Right lobe of liver (tissue), 6 donors: ENCODE measurements at regions not wholly inside any gene's neighbourhood (a gene's known extent, or its start where the extent isn't known, plus 50 kb on each side); places are given as distances from the start of the nearest gene placed in this dataset.

Experiments used
- ATAC-seq, 4 donors: fragments of 200-7000 bp; cut with Tn5 transposase; one replicate each; pipeline ENCODE4 v1.9.1; 2020; ENCODE audit warnings: mild to moderate bottlenecking in 4 of 4, moderate library complexity in 4 of 4
- DNase-seq, 3 donors: peaks; one replicate each; pipeline ENCODE4 v3.0.0-alpha.2; 2020
- H3K27ac ChIP-seq, 3 donors: fragments of 200-600 bp; one replicate each; pipeline ENCODE4 v1.8.0; 2022
- H3K27me3 ChIP-seq, 2 donors: fragments of 200-600 bp; one replicate each; pipeline ENCODE4 v1.8.0; 2022
- H3K36me3 ChIP-seq, 4 donors: fragments of 200-600 bp; sonication (generic) in 1 of 4; one replicate each; pipeline versions ENCODE4 v1.5.1 to v1.8.0; 2017 to 2022; ENCODE audit warnings: control low read depth in 1 of 4
- H3K4me1 ChIP-seq, 4 donors: fragments of 200-600 bp; sonication (generic) in 1 of 4; one replicate each; pipeline versions ENCODE4 v1.5.1 to v1.8.0; 2017 to 2022; ENCODE audit warnings: control low read depth in 1 of 4
- H3K4me3 ChIP-seq, 3 donors: fragments of 200-600 bp; one replicate each; pipeline ENCODE4 v1.8.0; 2022
- H3K9me3 ChIP-seq, 4 donors: fragments of 200-600 bp; sonication (generic) in 1 of 4; one replicate each; pipeline versions ENCODE4 v1.5.1 to v1.8.0; 2017 to 2022; ENCODE audit warnings: control low read depth in 1 of 4
- CTCF ChIP-seq, 4 donors: fragments of 200-600 bp in 3 of 4; fragments of 450-650 bp in 1 of 4; IDR thresholded peaks; one replicate each; pipeline versions ENCODE4 v1.5.1 to v1.8.0; 2016 to 2022; ENCODE audit warnings: antibody characterized with exemption in 4 of 4, mild to moderate bottlenecking in 2 of 4
- POLR2A ChIP-seq: fragments of 450-650 bp; IDR thresholded peaks from one replicate; pipeline ENCODE4 v1.6.1; 2017; ENCODE audit warnings: antibody characterized with exemption, mild to moderate bottlenecking
- WGBS: methylation state at CpG from one replicate; pipeline ENCODE4 v1.1.6; 2018; ENCODE audit warnings: low coverage, low lambda C conversion rate; ENCODE audit not compliant: insufficient coverage; ENCODE audit errors: missing lambda C conversion rate; 5-methylcytosine and 5-hydroxymethylcytosine counted together
- intact Hi-C, 2 donors: fragments of 100-400 bp; cut with DNase I; formaldehyde crosslinking; loops; one replicate each; pipeline versions ENCODE4 v1.11.2 to v1.14.1; 2022
- donor health status: DM: no; HTN: yes; CAD: no.
- donor health status: DM: no; HTN: no; CAD: no.
- donor health status: DM: no; HTN: no; CAD: no.
- donor health status: DM: no; HTN: yes; CAD: no.
- donor health status: DM: no; HTN: yes; CAD: no.

DNA sequence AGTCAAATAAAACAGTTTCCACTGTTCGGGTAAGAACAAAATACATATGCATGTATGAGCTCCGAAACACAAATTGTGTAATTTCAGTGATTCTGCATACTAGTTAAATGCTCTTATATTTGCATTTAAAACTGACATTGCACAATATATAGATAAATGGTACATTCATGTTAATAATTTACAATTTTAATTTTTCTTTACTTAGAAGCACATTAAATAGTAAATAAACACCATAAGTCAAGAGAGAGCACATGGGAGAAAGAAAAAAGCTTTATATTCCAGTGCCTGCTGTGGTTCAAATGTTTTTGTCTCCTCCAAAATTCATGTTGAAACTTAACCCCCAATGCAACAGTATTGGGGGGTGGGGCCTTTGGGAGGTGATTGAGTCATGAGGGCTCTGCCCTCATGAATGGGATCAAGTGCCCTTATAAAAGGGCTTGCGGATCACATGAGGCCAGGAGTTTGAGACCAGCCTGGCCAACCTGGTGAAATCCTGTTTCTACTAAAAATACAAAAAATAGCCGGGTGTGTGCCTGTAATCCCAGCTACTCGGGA, 322.9 kb downstream of the BCOR start:
- no peaks in the 10 kb centered on the region for H3K9me3 ChIP-seq
- TF ChIP-seq CTCF (IDR thresholded peaks at IDR 0.05), result no peak
- TF ChIP-seq POLR2A, result no peak
- intact Hi-C loops, result no loop called here
- ATAC-seq (no peak), DNase-seq (no peak)
- no peaks in the 10 kb centered on the region for H3K27me3 ChIP-seq
- H3K4me3 ChIP-seq, result no peak overlapping the region
- WGBS, result 64% methylated on average over 5 of the region's 5 CpGs
- no peaks in the 10 kb centered on the region for H3K36me3 ChIP-seq
- H3K4me1 ChIP-seq, result peaks cover 0 to 4% (median 0%) of the 10 kb centered on the region in 4 donors
- H3K27ac ChIP-seq, result no peak overlapping the region

GRCh38 chrX:39777623-39778025, 320.1 kb downstream of the BCOR start:
- ATAC-seq, result no peak
- H3K4me3 ChIP-seq, result no peak overlapping the region
- no peaks in the 10 kb centered on the region for H3K27me3 ChIP-seq
- TF ChIP-seq CTCF (IDR thresholded peaks at IDR 0.05) (no peak), POLR2A (no peak)
- no peaks in the 10 kb centered on the region for H3K36me3 ChIP-seq
- intact Hi-C loops, result no loop called here
- no peak for DNase-seq
- WGBS, result no CpG with 5 or more reads among the region's 5 CpGs
- no peaks in the 10 kb centered on the region for H3K9me3 ChIP-seq
- H3K27ac ChIP-seq, result no peak overlapping the region
- H3K4me1 ChIP-seq, result no peaks in the 10 kb centered on the region

DNA sequence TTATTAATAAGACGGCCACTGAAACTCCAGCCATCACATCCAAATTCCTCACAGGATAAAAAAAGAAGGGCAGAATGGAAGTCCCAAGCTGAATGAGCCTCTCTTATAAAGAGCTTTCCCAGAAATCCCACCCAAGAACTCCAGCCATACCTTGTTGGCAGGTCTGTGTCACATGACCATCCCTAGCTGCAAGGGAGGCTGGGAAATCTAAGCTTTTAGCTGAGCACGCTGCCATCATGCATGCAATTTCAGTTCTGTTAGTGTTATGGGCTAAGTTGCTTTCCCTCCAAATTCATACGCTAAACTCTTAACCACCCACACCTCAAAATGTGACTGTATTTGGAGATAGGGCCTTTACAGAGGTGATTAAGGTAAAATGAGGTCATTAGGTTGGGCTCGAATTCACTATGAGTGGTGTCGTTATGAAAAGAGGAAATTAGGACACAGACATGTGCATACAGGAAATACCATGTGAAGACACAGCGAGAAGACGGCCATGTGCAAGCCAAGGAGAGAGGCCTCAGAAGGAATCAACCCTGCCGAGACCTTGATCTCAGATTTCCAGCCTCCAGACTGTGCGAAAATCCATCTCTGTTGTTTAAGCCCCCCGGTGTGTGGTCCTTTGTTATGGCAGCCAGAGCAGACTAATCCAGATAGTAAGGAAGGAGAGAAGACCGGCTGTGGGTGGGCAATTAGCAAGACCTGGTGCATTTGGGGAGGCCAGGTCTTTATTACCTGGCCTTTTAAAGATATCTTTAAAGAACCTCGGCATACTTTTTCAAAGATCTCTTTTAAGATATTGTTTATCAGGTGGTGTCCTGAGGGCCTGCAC, 317.6 kb downstream of the BCOR start:
- no peak for DNase-seq
- ATAC-seq, result no peak
- TF ChIP-seq POLR2A, result no peak
- TF ChIP-seq CTCF (IDR thresholded peaks at IDR 0.05), result no peak
- intact Hi-C loops, result no loop called here
- WGBS, result 72% methylated on average over 11 of the region's 12 CpGs
- H3K36me3 ChIP-seq, result no peaks in the 10 kb centered on the region
- H3K9me3 ChIP-seq, result no peaks in the 10 kb centered on the region
- H3K4me3 ChIP-seq, result no peak overlapping the region
- no peaks in the 10 kb centered on the region for H3K27me3 ChIP-seq
- no peaks in the 10 kb centered on the region for H3K4me1 ChIP-seq
- no peak overlapping the region for H3K27ac ChIP-seq

- WGBS, result 50% methylated on average over 3 of the region's 4 CpGs
- intact Hi-C loops, result no loop called here
Observed at GRCh38 chrX:39782276-39782675, 315.5 kb downstream of the BCOR start.

More at GRCh38 chrX:39782276-39782675, 315.5 kb downstream of the BCOR start:
- no peak for ATAC-seq
- no peak for TF ChIP-seq CTCF (IDR thresholded peaks at IDR 0.05)
- no peak for TF ChIP-seq POLR2A
- H3K27me3 ChIP-seq, result no peaks in the 10 kb centered on the region
- no peaks in the 10 kb centered on the region for H3K4me1 ChIP-seq
- H3K4me3 ChIP-seq, result no peak overlapping the region
- no peaks in the 10 kb centered on the region for H3K9me3 ChIP-seq
- no peaks in the 10 kb centered on the region for H3K36me3 ChIP-seq
- DNase-seq, result no peak
- no peak overlapping the region for H3K27ac ChIP-seq
